GM10266 (cell line): ENCODE measurements at regions not wholly inside any gene's neighbourhood (a gene's known extent, or its start where the extent isn't known, plus 50 kb on each side); places are given as distances from the start of the nearest gene placed in this dataset.

ENCODE experiments used
- DNase-seq: peaks from one replicate; pipeline ENCODE4 v3.0.0; 2012; ENCODE audit errors: extremely low spot score
- TF ChIP-seq, protein P1 (sequence below): IDR thresholded peaks from 2 replicates; pipeline ENCODE4 v1.5.1; 2012; ENCODE audit warnings: mild to moderate bottlenecking, low read depth; ENCODE audit not compliant: control insufficient read depth, insufficient read depth; ENCODE audit errors: missing control alignments

DNA sequence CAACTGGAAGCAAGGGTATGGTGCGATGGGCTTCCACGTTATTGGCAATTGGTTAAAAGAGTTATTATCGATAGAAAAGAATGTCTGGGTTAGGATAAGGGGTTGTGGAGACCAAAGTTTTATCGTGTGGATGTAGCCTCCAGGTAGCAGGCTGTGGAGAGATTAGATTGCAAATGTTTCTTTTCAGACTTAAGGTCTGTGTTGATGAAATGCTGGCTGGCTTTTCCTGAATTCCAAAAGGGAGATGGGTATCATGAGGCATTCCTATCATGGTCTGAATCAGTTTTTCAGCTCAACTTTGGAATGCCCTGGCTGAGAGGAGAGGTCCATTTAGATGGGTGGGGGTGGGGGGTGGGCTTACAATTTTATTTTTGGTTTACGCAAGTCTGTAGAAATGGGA, 395.0 kb upstream of the RBFOX1 start:
- DNase-seq = no peak

DNA sequence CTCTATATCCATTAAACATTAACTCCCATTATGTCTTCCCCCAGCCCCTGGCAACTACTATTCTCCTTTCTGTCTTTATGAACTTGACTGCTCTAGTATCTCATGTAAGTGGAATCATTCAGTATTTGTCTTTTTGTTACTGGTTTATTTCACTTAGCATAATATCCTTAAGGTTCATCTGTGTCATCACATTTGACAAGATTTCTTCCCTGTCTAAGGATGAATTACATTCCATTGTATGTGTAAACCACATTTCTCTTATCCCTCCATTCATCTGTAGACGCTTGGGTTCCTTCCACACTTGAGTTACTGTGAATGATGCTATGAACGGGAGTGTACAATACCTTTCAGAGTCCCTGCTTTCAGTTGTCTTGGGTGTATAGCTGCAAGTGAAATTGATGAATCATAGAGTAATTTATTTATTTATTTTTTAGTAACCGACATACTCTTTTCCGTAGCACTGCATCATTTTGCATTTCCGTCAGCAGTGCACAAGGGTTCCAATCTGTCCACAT, 399.7 kb upstream of the RBFOX1 start:
- DNase-seq = no peak

More for the DNA sequence above, 395.0 kb upstream of the RBFOX1 start:
- TF ChIP-seq, protein P1, sequence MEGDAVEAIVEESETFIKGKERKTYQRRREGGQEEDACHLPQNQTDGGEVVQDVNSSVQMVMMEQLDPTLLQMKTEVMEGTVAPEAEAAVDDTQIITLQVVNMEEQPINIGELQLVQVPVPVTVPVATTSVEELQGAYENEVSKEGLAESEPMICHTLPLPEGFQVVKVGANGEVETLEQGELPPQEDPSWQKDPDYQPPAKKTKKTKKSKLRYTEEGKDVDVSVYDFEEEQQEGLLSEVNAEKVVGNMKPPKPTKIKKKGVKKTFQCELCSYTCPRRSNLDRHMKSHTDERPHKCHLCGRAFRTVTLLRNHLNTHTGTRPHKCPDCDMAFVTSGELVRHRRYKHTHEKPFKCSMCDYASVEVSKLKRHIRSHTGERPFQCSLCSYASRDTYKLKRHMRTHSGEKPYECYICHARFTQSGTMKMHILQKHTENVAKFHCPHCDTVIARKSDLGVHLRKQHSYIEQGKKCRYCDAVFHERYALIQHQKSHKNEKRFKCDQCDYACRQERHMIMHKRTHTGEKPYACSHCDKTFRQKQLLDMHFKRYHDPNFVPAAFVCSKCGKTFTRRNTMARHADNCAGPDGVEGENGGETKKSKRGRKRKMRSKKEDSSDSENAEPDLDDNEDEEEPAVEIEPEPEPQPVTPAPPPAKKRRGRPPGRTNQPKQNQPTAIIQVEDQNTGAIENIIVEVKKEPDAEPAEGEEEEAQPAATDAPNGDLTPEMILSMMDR = no peak

DNA sequence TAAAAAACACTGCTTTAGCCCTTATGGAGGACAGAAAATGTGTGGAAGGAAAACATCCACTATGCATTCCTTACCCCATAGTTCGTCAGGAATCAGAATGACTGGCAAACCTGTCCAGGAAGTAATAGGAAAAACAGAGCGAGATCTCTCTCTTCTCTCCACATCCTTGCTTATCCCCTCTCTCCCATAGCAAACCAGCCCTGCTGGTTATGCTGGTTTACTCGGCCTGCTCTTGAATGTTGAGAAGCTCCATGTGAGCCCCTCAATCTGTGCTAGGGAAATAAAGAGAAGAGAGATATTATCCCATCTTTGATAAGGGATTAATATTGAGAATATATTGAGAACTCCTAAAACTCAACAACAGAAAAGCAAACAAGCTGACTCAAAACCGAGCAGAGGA, 402.8 kb upstream of the RBFOX1 start:
- DNase-seq = no peak
- TF ChIP-seq, protein P1 = no peak

More for the DNA sequence above, 399.7 kb upstream of the RBFOX1 start:
- TF ChIP-seq, protein P1 = no peak

DNA sequence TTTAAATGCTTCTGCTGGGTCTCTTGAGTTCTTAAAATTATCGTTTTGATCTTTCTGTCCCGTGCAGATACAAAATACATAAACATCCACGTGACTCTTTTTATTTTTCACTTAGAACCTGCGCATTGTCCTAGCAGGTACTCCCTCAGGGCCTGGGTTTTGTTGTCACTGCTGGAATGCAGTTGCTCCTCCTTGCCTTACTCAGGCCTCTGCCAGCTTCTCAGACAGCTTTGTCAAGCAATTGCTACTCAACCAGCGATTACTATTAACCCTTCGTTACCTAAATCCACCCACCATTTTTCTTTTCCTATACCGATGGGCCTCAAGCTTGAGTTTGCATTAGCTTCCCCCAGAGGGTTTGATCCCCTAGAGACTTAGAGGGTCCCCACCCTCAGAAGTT, 405.9 kb upstream of the RBFOX1 start:
- TF ChIP-seq, protein P1 = no peak
- no peak for DNase-seq

DNA sequence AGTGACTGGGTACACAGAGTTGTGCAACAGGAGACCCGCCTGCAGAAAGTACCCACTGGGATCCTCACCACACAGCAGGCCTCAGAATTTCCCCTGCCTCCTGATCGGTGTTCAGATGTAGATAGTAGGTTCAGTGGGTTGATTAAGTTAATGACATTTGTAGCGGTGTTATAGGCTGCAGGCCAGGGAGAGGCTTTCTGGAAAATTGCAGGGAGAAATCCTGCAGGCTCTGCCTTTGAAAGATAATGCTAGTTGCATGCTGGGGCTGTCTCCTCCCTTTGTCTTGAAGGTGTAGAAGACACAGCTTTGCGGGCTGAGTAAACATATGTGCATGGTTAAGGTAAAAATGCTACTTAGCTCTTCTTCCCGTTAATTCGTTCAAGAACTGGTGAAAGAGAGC, 406.3 kb upstream of the RBFOX1 start:
- no peak for DNase-seq
- TF ChIP-seq, protein P1 = no peak

DNA sequence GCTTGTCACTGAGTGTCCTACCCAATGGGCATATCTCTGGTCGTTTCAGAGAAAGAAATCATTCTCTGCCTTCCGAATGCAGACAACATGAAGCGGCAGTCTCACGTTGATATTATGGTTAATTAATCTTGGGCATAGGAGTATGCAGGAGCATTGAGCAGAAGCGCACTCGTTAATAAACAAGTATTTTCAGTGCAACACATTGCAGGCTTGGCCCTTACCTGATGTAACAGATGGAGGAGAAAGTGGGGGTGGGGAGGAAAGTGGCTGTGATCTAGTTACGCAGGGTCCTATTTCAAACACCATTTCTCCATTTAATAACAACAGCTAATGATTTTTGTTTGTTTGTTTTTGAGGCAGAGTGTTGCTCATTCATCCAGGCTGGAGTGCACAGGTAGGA, 414.0 kb upstream of the RBFOX1 start:
- DNase-seq = no peak

DNA sequence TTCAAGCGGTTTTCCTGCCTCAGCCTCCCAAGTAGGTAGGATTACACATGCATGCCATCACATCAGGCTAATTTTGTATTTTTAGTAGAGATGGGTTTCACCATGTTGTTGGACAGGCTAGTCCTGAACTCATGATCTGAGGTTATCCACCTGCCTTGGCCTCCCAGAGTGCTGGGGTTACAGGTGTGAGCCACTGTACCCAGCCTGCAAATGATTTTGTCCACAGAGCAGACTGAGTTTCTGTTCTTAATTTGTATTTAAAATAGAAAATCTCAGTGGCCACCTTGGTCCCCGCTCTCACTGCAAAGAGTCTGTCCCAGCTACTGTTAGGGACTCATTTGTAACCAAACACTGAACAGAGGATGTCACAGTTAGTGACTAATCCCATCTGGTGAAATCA, 415.7 kb upstream of the RBFOX1 start:
- no peak for DNase-seq
- TF ChIP-seq, protein P1 = no peak

More for the DNA sequence above, 414.0 kb upstream of the RBFOX1 start:
- TF ChIP-seq, protein P1 = no peak
